ENCODE measurements at regions not wholly inside any gene's neighbourhood (a gene's known extent, or its start where the extent isn't known, plus 50 kb on each side); places are given as distances from the start of the nearest gene placed in this dataset.

GRCh38 chr3:25053360-25053759 lies 374.7 kb upstream of the RARB start:
- 0 out of 2 replicates have a peak, but pooled peaks cover 2% of the 10 kb centered on the region for H3K27me3 Mint-ChIP-seq (ENCODE audit: insufficient read depth)
- no peaks in the 10 kb centered on the region for H3K36me3 Mint-ChIP-seq (ENCODE audit: low read depth)
- no peak overlapping the region for H3K27ac Mint-ChIP-seq
- H3K4me1 Mint-ChIP-seq (ENCODE audit: low read depth): no peaks in the 10 kb centered on the region
- DNase-seq: no peak
- no peak for TF ChIP-seq CTCF (IDR thresholded peaks at IDR 0.05)
- peaks cover 21% of the 10 kb centered on the region for H3K9me3 Mint-ChIP-seq
- H3K4me3 Mint-ChIP-seq: no peak overlapping the region

DNA sequence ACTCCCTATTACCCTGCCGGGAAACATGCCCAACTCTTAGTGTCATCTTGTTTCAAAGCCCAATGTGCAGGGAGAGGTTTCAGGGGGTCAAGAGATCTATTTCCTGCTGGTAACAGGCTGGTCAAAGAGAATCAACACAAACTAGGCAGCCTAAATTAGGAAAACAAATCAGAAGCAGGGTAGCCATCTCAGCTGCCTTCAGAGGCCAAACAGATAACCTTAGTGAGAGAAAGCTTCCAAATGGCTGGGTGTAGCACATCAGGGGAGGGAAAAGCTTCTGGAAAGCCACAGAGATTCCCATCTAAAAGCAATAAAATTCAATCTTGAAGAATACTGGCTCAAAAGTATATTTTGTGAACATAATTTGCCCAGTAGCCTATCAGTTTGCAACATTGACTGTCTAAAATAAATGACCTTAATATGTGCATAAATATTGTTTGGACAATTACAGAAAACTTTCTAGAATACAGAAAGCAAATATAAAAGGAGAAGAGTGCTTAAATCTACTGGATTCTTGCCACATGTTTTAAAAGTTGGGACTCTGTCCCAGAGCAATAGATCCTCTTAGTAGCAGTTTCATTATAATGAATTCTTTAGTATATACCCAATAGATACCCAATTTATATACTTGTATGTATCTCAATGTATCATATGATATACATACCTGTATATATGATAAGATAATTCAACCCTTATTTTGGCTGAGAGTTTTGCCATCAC lies 371.9 kb upstream of the RARB start:
- Mint-ChIP-seq H3K9me3 (peaks cover 11% of the 10 kb centered on the region; the same call in 1 of the 2 replicates), H3K4me3 (no peak overlapping the region), H3K36me3 (ENCODE audit: low read depth) (no peaks in the 10 kb centered on the region), H3K4me1 (ENCODE audit: low read depth) (no peaks in the 10 kb centered on the region), H3K27me3 (ENCODE audit: insufficient read depth) (no peaks in the 10 kb centered on the region), H3K27ac (no peak overlapping the region)
- DNase-seq: no peak
- TF ChIP-seq CTCF (IDR thresholded peaks at IDR 0.05): no peak

GRCh38 chr3:25056803-25057351 lies 371.2 kb upstream of the RARB start:
- H3K27me3 Mint-ChIP-seq (ENCODE audit: insufficient read depth): no peaks in the 10 kb centered on the region
- TF ChIP-seq CTCF (IDR thresholded peaks at IDR 0.05): no peak
- no peaks in the 10 kb centered on the region for H3K36me3 Mint-ChIP-seq (ENCODE audit: low read depth)
- H3K4me1 Mint-ChIP-seq (ENCODE audit: low read depth): no peaks in the 10 kb centered on the region
- H3K4me3 Mint-ChIP-seq: no peak overlapping the region
- H3K9me3 Mint-ChIP-seq: peaks cover 11% of the 10 kb centered on the region; the same call in 1 of the 2 replicates
- DNase-seq: no peak
- H3K27ac Mint-ChIP-seq: no peak overlapping the region

DNA sequence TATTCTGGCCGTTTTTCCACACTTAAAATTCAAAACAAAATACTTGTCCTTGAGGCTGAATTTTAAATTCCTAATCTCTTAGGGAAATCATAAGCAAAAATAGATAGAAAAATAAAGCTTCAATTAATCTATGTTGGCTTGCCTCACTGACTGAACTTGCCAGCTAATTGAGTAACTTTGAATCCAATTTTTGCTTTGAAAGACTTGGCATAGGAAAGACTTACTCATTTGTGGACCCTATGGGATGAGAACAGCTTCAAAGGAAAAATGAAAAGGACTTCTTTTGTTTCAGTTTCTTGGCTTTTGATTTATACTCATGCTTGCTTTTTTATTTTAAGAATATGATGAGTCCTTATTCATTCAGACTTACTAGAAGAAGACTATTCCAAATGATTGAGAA lies 370.7 kb upstream of the RARB start:
- TF ChIP-seq CTCF (IDR thresholded peaks at IDR 0.05): no peak

GRCh38 chr3:25064681-25065080 lies 363.4 kb upstream of the RARB start:
- Mint-ChIP-seq H3K4me1 (ENCODE audit: low read depth) (no peaks in the 10 kb centered on the region), H3K27me3 (ENCODE audit: insufficient read depth) (no peaks in the 10 kb centered on the region; the same call in 1 of the 2 replicates), H3K9me3 (peaks cover 18% of the 10 kb centered on the region), H3K27ac (no peak overlapping the region), H3K4me3 (no peak overlapping the region), H3K36me3 (ENCODE audit: low read depth) (no peaks in the 10 kb centered on the region)
- TF ChIP-seq CTCF (IDR thresholded peaks at IDR 0.05): no peak
- DNase-seq: no peak

More for the DNA sequence above, 370.7 kb upstream of the RARB start:
- no peak overlapping the region for H3K27ac Mint-ChIP-seq
- no peak overlapping the region for H3K4me3 Mint-ChIP-seq
- no peaks in the 10 kb centered on the region for H3K27me3 Mint-ChIP-seq (ENCODE audit: insufficient read depth)
- no peaks in the 10 kb centered on the region for H3K4me1 Mint-ChIP-seq (ENCODE audit: low read depth)
- no peaks in the 10 kb centered on the region for H3K36me3 Mint-ChIP-seq (ENCODE audit: low read depth)
- H3K9me3 Mint-ChIP-seq: peaks cover 12% of the 10 kb centered on the region; the same call in 1 of the 2 replicates
- DNase-seq: no peak

All from HFFc6 (cell line).